ENCODE measurements at regions not wholly inside any gene's neighbourhood (a gene's known extent, or its start where the extent isn't known, plus 50 kb on each side); places are given as distances from the start of the nearest gene placed in this dataset.
A peak's percentile ranks its signal among the peaks of the same experiment; 100 is the strongest.

DNA sequence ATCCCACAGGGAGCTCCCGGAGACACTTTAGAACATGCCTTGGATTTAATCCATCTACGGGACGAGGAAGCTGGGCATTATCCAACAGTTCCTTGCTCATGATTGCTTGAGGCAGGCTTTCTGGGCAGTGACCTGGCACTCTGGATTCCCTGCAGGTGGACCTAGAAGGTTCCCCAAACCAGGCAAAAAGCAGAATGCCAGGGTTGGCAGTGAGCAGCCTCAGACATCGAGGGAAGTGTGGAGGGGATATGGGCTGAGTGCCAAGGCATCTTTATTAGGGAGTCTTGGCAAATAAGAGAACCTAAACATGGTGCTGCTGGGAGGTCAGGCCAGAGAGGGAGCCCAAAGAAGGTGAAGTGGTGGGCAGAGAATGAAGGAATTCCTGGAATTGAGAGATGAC lies 158.5 kb downstream of the CD83 start:
- DNase-seq: no peak
- Histone ChIP-seq H3K4me1 (peaks cover 0 to 22% (median 19%) of the 10 kb centered on the region in 4 donors), H3K36me3 (no peaks in the 10 kb centered on the region), H3K9me3 (peaks cover 0 to 2% (median 0%) of the 10 kb centered on the region in 4 donors), H3K4me3 (no peak overlapping the region), H3K27me3 (no peaks in the 10 kb centered on the region), H3K27ac (no peak overlapping the region)
- TF ChIP-seq, protein P1, sequence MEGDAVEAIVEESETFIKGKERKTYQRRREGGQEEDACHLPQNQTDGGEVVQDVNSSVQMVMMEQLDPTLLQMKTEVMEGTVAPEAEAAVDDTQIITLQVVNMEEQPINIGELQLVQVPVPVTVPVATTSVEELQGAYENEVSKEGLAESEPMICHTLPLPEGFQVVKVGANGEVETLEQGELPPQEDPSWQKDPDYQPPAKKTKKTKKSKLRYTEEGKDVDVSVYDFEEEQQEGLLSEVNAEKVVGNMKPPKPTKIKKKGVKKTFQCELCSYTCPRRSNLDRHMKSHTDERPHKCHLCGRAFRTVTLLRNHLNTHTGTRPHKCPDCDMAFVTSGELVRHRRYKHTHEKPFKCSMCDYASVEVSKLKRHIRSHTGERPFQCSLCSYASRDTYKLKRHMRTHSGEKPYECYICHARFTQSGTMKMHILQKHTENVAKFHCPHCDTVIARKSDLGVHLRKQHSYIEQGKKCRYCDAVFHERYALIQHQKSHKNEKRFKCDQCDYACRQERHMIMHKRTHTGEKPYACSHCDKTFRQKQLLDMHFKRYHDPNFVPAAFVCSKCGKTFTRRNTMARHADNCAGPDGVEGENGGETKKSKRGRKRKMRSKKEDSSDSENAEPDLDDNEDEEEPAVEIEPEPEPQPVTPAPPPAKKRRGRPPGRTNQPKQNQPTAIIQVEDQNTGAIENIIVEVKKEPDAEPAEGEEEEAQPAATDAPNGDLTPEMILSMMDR (IDR thresholded peaks at IDR 0.05): no peak
- no peak for TF ChIP-seq POLR2A (IDR thresholded peaks at IDR 0.05)
- no peak for TF ChIP-seq EP300 (IDR thresholded peaks at IDR 0.05)
- TF ChIP-seq POLR2AphosphoS5 (IDR thresholded peaks at IDR 0.05): no peak
- 38 to 55% methylated on average over 4 of the region's 4 CpGs for WGBS, 2 donors
- intact Hi-C loops (cut with DNase I): no loop called here

DNA sequence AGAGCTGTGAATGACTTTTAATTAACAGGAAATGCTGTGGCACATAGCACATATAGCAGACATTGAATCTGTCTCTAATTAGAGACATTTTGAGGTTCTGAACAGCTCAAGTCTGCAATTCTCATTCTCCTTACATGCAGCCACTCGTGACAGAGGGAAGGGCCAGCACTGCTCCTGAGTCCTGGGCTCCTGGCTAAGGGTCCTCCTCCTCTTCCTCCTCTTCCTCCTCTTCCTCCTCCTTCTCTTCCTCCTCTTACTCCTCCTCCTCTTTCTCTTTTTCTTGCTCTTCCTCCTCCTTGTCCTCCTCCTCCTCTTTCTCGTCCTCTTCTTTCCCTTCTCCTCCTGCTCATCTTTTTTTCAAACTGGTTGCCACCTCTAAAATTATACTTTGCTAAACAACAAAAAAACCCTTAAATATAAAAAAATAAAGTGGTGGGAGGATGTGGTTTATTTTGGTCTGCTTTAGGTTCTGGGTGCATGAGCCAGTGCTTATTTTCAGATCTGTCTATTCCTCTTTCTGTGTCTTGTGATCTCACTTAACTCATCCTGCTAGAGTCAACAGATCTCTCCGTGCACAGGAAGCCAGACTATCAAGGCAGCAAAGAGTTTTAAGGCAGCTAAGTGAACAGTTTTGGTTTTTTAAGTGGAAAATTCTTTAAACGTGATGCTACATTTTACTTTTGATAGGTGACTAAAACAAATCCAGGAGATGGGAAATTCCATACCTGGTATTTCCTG lies 159.3 kb downstream of the CD83 start:
- no peaks in the 10 kb centered on the region for H3K36me3 ChIP-seq
- H3K27ac ChIP-seq: peak overlapping the region in 1 of 4 donors; percentile 34
- H3K4me3 ChIP-seq: no peak overlapping the region
- no peaks in the 10 kb centered on the region for H3K27me3 ChIP-seq
- DNase-seq: no peak
- 42 to 74% methylated on average over 4 of the region's 4 CpGs for WGBS, 2 donors
- peaks cover 0 to 2% (median 0%) of the 10 kb centered on the region in 4 donors for H3K9me3 ChIP-seq
- TF ChIP-seq EP300 (IDR thresholded peaks at IDR 0.05) (no peak), POLR2AphosphoS5 (IDR thresholded peaks at IDR 0.05) (no peak), POLR2A (IDR thresholded peaks at IDR 0.05) (no peak)
- TF ChIP-seq, protein P1 (IDR thresholded peaks at IDR 0.05): no peak
- intact Hi-C loops (cut with DNase I): no loop called here
- peaks cover 0 to 22% (median 19%) of the 10 kb centered on the region in 4 donors for H3K4me1 ChIP-seq

DNA sequence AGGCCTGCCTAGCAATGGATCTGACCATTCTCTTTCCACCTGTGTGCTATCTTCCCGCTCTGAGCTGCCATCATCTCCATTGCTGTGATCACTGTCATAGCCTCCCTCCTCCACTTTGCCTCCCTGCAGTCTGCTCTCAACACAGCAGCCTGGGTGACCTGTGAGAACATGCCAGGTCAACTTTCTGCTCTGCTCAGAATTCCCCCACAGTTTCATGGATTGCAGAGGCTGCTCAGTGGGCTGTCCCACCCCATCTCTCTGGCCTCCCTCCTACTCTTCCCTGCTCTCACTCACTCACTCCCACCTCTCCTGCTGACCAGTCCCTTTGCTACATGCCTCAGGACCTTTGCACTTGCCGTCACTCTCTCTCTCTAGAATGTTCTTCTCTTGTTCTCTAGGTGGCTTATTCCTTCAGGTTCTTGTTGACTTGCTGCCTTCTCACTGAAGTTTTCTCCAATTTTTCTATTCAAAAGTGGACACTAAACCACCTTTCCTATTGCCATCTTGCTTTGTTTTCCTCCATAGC lies 159.9 kb downstream of the CD83 start:
- TF ChIP-seq, protein P1 (IDR thresholded peaks at IDR 0.05): no peak
- TF ChIP-seq POLR2A (IDR thresholded peaks at IDR 0.05): no peak

DNA sequence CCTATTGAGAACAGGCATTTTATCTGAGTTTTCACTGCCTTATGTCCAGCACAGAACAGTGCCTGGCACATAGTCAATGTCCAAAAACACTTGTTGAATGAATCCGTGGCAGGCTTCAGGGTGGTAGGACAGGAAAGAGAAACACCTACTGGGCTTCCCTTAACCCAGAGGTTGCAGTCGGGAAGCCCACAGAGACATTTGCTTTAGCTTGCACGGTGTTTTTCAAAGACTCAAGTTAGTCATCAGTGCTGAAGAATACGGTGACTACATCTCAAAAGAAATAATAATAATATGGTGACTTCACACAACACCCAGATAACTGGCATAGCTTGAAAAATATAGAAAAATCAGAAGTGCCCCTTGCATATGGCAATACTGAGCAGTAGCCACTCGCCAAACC lies 160.4 kb downstream of the CD83 start:
- 79 to 91% methylated on average over 5 of the region's 5 CpGs for WGBS, 2 donors
- Histone ChIP-seq H3K27me3 (no peaks in the 10 kb centered on the region), H3K36me3 (no peaks in the 10 kb centered on the region), H3K4me3 (no peak overlapping the region), H3K4me1 (peaks cover 0 to 22% (median 19%) of the 10 kb centered on the region in 4 donors), H3K27ac (no peak overlapping the region), H3K9me3 (peaks cover 0 to 2% (median 0%) of the 10 kb centered on the region in 4 donors)
- no peak for DNase-seq
- TF ChIP-seq, protein P1 (IDR thresholded peaks at IDR 0.05): no peak
- TF ChIP-seq POLR2AphosphoS5 (IDR thresholded peaks at IDR 0.05): no peak
- no peak for TF ChIP-seq EP300 (IDR thresholded peaks at IDR 0.05)
- TF ChIP-seq POLR2A (IDR thresholded peaks at IDR 0.05): no peak
- intact Hi-C loops (cut with DNase I): no loop called here

More for the DNA sequence above, 159.9 kb downstream of the CD83 start:
- H3K4me1 ChIP-seq: peaks cover 0 to 22% (median 19%) of the 10 kb centered on the region in 4 donors
- DNase-seq: no peak
- no peak overlapping the region for H3K4me3 ChIP-seq
- no peaks in the 10 kb centered on the region for H3K27me3 ChIP-seq
- intact Hi-C loops (cut with DNase I): no loop called here
- H3K27ac ChIP-seq: peak overlapping the region in 1 of 4 donors; percentile 34
- H3K9me3 ChIP-seq: peaks cover 0 to 2% (median 0%) of the 10 kb centered on the region in 4 donors
- 86 to 95% methylated on average over 2 of the region's 2 CpGs for WGBS, 2 donors
- no peaks in the 10 kb centered on the region for H3K36me3 ChIP-seq

All from sigmoid colon (tissue), 6 donors.